Hematopoietic multipotent progenitor cell treated with erythropoietin and hydrocortisone succinate and interleukin-3 and kit ligand, for 17 days (in vitro differentiated cells): ENCODE measurements at regions not wholly inside any gene's neighbourhood (a gene's known extent, or its start where the extent isn't known, plus 50 kb on each side); places are given as distances from the start of the nearest gene placed in this dataset.

ENCODE experiments used
- DNase-seq: peaks from one replicate; pipeline ENCODE4 v3.0.0-alpha.2; 2015; ENCODE audit warnings: low spot score

GRCh38 chr11:81744336-81745116, 989.1 kb downstream of the FAM181B start:
- DNase-seq: no peak

GRCh38 chr11:81725701-81726100, 1008.0 kb downstream of the FAM181B start:
- DNase-seq: no peak

GRCh38 chr11:81717695-81718094, 1016.0 kb downstream of the FAM181B start:
- DNase-seq: no peak

- no peak for DNase-seq
Observed at GRCh38 chr11:81707881-81708280, 1025.8 kb downstream of the FAM181B start.

- no peak for DNase-seq
Observed at GRCh38 chr11:81705283-81705682, 1028.4 kb downstream of the FAM181B start.

GRCh38 chr11:81700076-81700475, 1033.6 kb downstream of the FAM181B start:
- no peak for DNase-seq

GRCh38 chr11:81687057-81687456, 1046.6 kb downstream of the FAM181B start:
- no peak for DNase-seq

- DNase-seq: no peak
Observed at GRCh38 chr11:81674211-81674610, 1059.5 kb downstream of the FAM181B start.

GRCh38 chr11:81673001-81673400, 1060.7 kb downstream of the FAM181B start:
- DNase-seq: no peak

- DNase-seq: no peak
Observed at GRCh38 chr11:81669935-81670543, 1063.6 kb downstream of the FAM181B start.

- no peak for DNase-seq
Observed at GRCh38 chr11:81658722-81659121, 1074.9 kb downstream of the FAM181B start.

GRCh38 chr11:81655351-81655750, 1078.3 kb downstream of the FAM181B start:
- DNase-seq: no peak

GRCh38 chr11:81647374-81647773, 1086.3 kb downstream of the FAM181B start:
- no peak for DNase-seq

- peak; percentile 6 for DNase-seq
Observed at GRCh38 chr11:81644239-81644840, 1089.3 kb downstream of the FAM181B start.

GRCh38 chr11:81634483-81634882, 1099.2 kb downstream of the FAM181B start:
- no peak for DNase-seq

GRCh38 chr11:81602508-81602907, 1131.2 kb downstream of the FAM181B start:
- no peak for DNase-seq

- no peak for DNase-seq
Observed at GRCh38 chr11:81596704-81597103, 1137.0 kb downstream of the FAM181B start.

GRCh38 chr11:81585390-81585933, 1148.2 kb downstream of the FAM181B start:
- no peak for DNase-seq

GRCh38 chr11:81579339-81579738, 1154.3 kb downstream of the FAM181B start:
- DNase-seq: no peak

- DNase-seq: no peak
Observed at GRCh38 chr11:81578571-81578970, 1155.1 kb downstream of the FAM181B start.

GRCh38 chr11:81574301-81574700, 1159.4 kb downstream of the FAM181B start:
- DNase-seq: no peak

GRCh38 chr11:81573367-81573766, 1160.3 kb downstream of the FAM181B start:
- DNase-seq: no peak

GRCh38 chr11:81570669-81571068, 1163.0 kb downstream of the FAM181B start:
- no peak for DNase-seq
